ENCODE measurements at regions not wholly inside any gene's neighbourhood (a gene's known extent, or its start where the extent isn't known, plus 50 kb on each side); places are given as distances from the start of the nearest gene placed in this dataset.
"Not testable (repeated sequence)": the region's sequence is repeated elsewhere in the genome, so short reads cannot be mapped to it uniquely, and the experiment has no call there.

DNA sequence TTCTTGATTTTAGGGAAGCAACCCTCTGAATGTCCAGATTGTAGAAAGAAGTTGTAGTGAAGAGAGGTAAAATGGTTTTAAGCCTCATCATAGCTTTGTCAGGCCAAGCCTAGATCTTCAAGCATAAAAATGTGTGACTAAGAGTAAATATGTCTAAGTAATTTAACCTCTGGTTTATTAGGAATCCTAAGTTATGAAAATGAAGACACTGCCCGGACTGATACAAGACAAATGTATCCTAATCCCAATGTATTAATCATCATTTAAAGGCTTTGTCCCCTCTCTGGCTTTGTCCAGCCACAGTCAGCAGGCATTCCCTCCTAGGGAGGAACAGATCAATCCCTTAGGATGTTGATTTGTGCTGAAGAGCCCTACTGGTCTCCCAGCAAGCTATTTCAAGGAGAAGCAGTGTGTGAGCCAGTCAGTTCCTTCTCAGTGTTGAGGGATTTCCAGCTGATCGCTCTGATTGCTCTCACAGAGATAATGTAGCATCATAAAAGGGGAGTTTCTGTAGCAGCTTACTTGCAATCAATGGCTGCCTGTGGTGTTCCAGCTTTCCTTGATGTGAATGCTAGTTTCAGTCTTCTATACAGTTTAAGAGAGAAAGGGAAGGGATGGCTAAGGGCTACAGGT lies 796.1 kb downstream of the EPHA4 start:
- TF ChIP-seq, protein P1, sequence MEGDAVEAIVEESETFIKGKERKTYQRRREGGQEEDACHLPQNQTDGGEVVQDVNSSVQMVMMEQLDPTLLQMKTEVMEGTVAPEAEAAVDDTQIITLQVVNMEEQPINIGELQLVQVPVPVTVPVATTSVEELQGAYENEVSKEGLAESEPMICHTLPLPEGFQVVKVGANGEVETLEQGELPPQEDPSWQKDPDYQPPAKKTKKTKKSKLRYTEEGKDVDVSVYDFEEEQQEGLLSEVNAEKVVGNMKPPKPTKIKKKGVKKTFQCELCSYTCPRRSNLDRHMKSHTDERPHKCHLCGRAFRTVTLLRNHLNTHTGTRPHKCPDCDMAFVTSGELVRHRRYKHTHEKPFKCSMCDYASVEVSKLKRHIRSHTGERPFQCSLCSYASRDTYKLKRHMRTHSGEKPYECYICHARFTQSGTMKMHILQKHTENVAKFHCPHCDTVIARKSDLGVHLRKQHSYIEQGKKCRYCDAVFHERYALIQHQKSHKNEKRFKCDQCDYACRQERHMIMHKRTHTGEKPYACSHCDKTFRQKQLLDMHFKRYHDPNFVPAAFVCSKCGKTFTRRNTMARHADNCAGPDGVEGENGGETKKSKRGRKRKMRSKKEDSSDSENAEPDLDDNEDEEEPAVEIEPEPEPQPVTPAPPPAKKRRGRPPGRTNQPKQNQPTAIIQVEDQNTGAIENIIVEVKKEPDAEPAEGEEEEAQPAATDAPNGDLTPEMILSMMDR (conservative IDR thresholded peaks at IDR 0.05) = no peak
- no peak for DNase-seq (ENCODE audit: extremely low spot score, unreplicated experiment)
- no peaks in the 10 kb centered on the region for H3K4me1 Mint-ChIP-seq (ENCODE audit: unreplicated experiment)
- H3K4me3 Mint-ChIP-seq = no peak overlapping the region
- H3K27me3 Mint-ChIP-seq = peaks cover 7% of the 10 kb centered on the region
- H3K36me3 Mint-ChIP-seq = no peaks in the 10 kb centered on the region
- H3K9me3 Mint-ChIP-seq = no peaks in the 10 kb centered on the region
- no peak overlapping the region for H3K27ac Mint-ChIP-seq

DNA sequence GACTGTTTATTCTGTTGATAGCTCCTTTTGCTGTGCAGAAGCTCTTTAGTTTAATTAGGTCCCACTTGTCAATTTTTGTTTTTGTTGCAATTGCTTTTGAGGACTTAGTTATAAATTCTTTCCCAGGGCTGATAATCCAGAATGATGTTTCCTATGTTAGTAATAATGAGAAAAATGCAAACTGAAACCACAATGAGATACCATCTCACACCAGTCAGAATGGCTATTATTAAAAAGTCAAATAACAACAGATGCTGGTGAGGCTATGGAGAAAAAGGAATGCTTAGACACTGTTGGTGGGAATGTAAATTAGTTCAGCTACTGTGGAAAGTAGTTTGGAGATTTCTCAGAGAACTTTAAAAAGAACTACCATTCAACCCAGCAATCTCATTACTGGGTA lies 793.0 kb downstream of the EPHA4 start:
- not testable (repeated sequence) for H3K36me3 Mint-ChIP-seq; H3K4me1 Mint-ChIP-seq (ENCODE audit: unreplicated experiment); H3K27me3 Mint-ChIP-seq; H3K4me3 Mint-ChIP-seq; H3K9me3 Mint-ChIP-seq; H3K27ac Mint-ChIP-seq; DNase-seq (ENCODE audit: extremely low spot score, unreplicated experiment)

DNA sequence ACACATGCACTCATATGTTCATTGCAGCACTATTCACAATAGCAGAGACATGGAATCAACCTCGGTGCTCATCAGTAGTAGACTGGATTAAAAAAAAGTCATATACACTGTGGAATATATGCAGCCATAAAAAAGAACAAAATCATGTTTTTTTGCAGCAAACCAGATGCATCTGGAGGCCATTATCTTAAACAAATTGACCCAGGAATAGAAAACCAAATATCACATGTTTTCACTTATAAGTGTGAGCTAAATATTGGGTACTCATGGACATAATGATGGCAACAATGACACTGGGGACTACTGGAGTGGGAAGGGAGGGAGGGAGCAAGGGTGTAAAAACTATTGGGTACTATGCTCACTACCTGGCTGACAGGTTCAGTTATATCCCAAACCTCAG lies 792.6 kb downstream of the EPHA4 start:
- no peak overlapping the region for H3K27ac Mint-ChIP-seq
- H3K4me3 Mint-ChIP-seq = no peak overlapping the region
- TF ChIP-seq, protein P1 (conservative IDR thresholded peaks at IDR 0.05) = no peak
- H3K27me3 Mint-ChIP-seq = peaks cover 7% of the 10 kb centered on the region
- H3K4me1 Mint-ChIP-seq (ENCODE audit: unreplicated experiment) = no peaks in the 10 kb centered on the region
- no peaks in the 10 kb centered on the region for H3K36me3 Mint-ChIP-seq
- no peaks in the 10 kb centered on the region for H3K9me3 Mint-ChIP-seq
- no peak for DNase-seq (ENCODE audit: extremely low spot score, unreplicated experiment)

DNA sequence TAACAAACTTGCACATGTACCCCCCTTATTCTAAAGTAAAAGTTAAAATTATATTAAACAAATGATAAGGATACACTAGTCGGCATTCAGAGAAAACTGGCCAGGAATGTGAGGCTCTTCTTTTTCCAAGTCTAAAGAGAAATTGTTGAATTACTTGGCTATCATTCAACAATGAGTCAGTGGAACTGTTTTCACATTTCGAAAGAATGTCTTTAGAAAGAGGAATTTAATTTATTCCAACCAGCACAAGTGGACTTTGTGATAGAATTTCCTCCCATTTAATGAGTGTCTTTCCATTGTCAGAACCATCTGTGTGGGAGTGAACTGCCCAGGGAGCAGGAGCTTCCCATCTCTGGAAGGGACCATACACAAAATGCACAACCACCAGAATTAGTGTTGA lies 792.2 kb downstream of the EPHA4 start:
- Mint-ChIP-seq H3K9me3 (no peaks in the 10 kb centered on the region), H3K4me1 (ENCODE audit: unreplicated experiment) (no peaks in the 10 kb centered on the region), H3K4me3 (no peak overlapping the region), H3K27me3 (peaks cover 7% of the 10 kb centered on the region), H3K27ac (no peak overlapping the region), H3K36me3 (no peaks in the 10 kb centered on the region)
- TF ChIP-seq, protein P1 (conservative IDR thresholded peaks at IDR 0.05) = no peak
- no peak for DNase-seq (ENCODE audit: extremely low spot score, unreplicated experiment)

DNA sequence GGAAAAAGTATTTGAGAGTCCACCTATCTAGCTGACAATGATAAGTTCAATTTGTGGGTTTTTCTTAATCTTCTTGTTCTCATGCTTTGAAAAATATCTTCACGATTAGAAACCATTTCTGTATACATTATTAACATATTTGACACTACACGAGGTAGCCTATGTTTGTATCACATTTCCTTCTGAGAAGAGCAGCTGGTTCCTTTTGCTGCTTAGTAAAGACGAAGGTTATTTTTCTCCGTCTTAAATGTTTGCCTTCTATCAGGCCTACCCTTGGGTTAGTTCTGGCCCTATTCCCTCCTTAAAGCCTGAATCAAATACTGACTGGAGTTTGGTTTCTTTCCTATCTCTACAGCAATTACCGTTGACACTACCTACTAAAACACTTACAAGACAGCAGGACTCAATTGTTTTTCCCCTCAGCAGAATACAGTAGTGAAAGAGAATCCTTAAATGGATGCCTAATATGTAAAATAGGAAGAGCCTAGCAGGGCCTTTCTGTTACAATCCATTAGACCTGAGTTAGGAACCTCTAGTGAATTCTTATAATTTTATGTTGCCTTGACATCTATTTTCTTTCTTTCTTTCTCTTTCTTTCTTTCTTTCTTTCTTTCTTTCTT lies 790.4 kb downstream of the EPHA4 start:
- no peaks in the 10 kb centered on the region for H3K4me1 Mint-ChIP-seq (ENCODE audit: unreplicated experiment)
- TF ChIP-seq, protein P1 (conservative IDR thresholded peaks at IDR 0.05) = no peak
- H3K27ac Mint-ChIP-seq = no peak overlapping the region
- no peaks in the 10 kb centered on the region for H3K36me3 Mint-ChIP-seq
- no peak for DNase-seq (ENCODE audit: extremely low spot score, unreplicated experiment)
- H3K4me3 Mint-ChIP-seq = no peak overlapping the region
- peaks cover 7% of the 10 kb centered on the region for H3K27me3 Mint-ChIP-seq
- no peaks in the 10 kb centered on the region for H3K9me3 Mint-ChIP-seq

DNA sequence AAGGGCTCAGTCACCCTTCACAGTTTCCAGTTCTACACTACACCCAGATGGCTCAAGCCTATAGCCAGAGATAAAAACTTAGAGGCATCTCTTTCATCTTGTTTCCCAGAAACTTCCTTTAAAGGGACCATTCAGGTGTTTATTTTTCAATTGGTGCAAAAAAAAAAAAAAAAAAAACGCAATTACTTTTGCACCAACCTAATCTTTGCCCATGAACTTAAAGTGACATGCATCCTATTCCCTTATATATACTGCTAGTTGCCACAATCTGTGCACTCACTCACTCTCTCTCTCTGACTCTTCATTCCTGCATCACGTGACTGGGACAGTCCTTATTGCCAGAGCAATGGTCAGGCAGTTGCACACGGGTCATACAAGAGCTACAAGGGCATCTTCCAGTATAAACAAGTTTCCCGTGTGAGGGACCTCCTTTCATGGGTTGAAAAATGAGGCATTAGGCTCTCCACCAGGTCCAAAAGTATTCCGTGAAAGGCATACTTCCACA lies 789.4 kb downstream of the EPHA4 start:
- H3K27ac Mint-ChIP-seq = no peak overlapping the region
- no peaks in the 10 kb centered on the region for H3K9me3 Mint-ChIP-seq
- TF ChIP-seq, protein P1 (conservative IDR thresholded peaks at IDR 0.05) = no peak
- DNase-seq (ENCODE audit: extremely low spot score, unreplicated experiment) = no peak
- no peak overlapping the region for H3K4me3 Mint-ChIP-seq
- H3K4me1 Mint-ChIP-seq (ENCODE audit: unreplicated experiment) = no peaks in the 10 kb centered on the region
- H3K36me3 Mint-ChIP-seq = no peaks in the 10 kb centered on the region
- peaks cover 4% of the 10 kb centered on the region for H3K27me3 Mint-ChIP-seq
